OCI-LY1 (cell line): ENCODE measurements at regions not wholly inside any gene's neighbourhood (a gene's known extent, or its start where the extent isn't known, plus 50 kb on each side); places are given as distances from the start of the nearest gene placed in this dataset.

ENCODE experiments used
- H2AFZ ChIP-seq: fragments of 200-600 bp; sonication (generic), shearing (Covaris generic); 2 replicates; pipeline ENCODE4 v1.6.0; 2014; ENCODE audit warnings: antibody characterized with exemption, mild to moderate bottlenecking, low read length
- H3F3A ChIP-seq: fragments of 200-600 bp; sonication (generic), shearing (Covaris generic); 2 replicates; pipeline ENCODE4 v1.6.0; 2014; ENCODE audit warnings: mild to moderate bottlenecking, antibody characterized with exemption, low read length, moderate library complexity; ENCODE audit not compliant: insufficient read depth
- H3K27ac ChIP-seq: fragments of 200-600 bp; sonication (generic); 2 replicates; pipeline ENCODE4 v1.5.1; 2014; ENCODE audit warnings: low read length, mixed run types, mild to moderate bottlenecking, low read depth; ENCODE audit not compliant: poor library complexity, severe bottlenecking
- H3K27me3 ChIP-seq: fragments of 200-600 bp; sonication (generic); 2 replicates; pipeline ENCODE4 v1.6.0; 2014; ENCODE audit warnings: antibody characterized with exemption, mild to moderate bottlenecking, low read length, moderate library complexity; ENCODE audit not compliant: insufficient read depth
- H3K36me3 ChIP-seq: fragments of 200-600 bp; sonication (generic); 2 replicates; pipeline ENCODE4 v1.6.1; 2014; ENCODE audit warnings: mild to moderate bottlenecking, antibody characterized with exemption, low read length, moderate library complexity, mixed read lengths; ENCODE audit not compliant: insufficient read depth
- H3K4me1 ChIP-seq: fragments of 200-600 bp; sonication (generic); 2 replicates; pipeline ENCODE4 v1.5.1; 2014; ENCODE audit warnings: mild to moderate bottlenecking, low read length, moderate library complexity; ENCODE audit not compliant: insufficient read depth, severe bottlenecking
- H3K4me2 ChIP-seq: fragments of 200-600 bp; sonication (generic), shearing (Covaris generic); 2 replicates; pipeline ENCODE4 v1.6.1; 2014; ENCODE audit warnings: low read length
- H3K4me3 ChIP-seq: fragments of 200-600 bp; sonication (generic); 2 replicates; pipeline ENCODE4 v1.5.1; 2014; ENCODE audit warnings: low read length, low read depth, mild to moderate bottlenecking, mixed read lengths; ENCODE audit not compliant: poor library complexity, severe bottlenecking
- H3K79me2 ChIP-seq: fragments of 200-600 bp; shearing (Covaris generic); 2 replicates; pipeline ENCODE4 v1.6.1; 2016; ENCODE audit warnings: mixed run types, low read length, mixed read lengths; ENCODE audit not compliant: insufficient read depth
- H3K9ac ChIP-seq: fragments of 200-600 bp; sonication (generic), shearing (Covaris generic); 2 replicates; pipeline ENCODE4 v1.6.1; 2014; ENCODE audit warnings: mild to moderate bottlenecking, low read length, mixed read lengths
- H3K9me2 ChIP-seq: fragments of 200-600 bp; sonication (generic), shearing (Covaris generic); 2 replicates; pipeline ENCODE4 v1.6.1; 2014; ENCODE audit warnings: low read depth, mild to moderate bottlenecking, low read length, mixed read lengths
- H3K9me3 ChIP-seq: fragments of 200-600 bp; shearing (Covaris generic); 2 replicates; pipeline ENCODE4 v1.6.1; 2014; ENCODE audit warnings: low read length, mixed read lengths
- H4K20me1 ChIP-seq: fragments of 200-600 bp; sonication (generic), shearing (Covaris generic); 2 replicates; pipeline ENCODE4 v1.6.0; 2016; ENCODE audit warnings: mild to moderate bottlenecking, low read length; ENCODE audit not compliant: insufficient read depth
- EZH2 ChIP-seq: fragments of 200-600 bp; sonication (generic), shearing (Covaris generic); IDR thresholded peaks from 2 replicates; pipeline ENCODE4 v1.8.0; 2017; ENCODE audit warnings: borderline replicate concordance, mixed run types, mild to moderate bottlenecking, antibody characterized with exemption, low read length, moderate library complexity, mixed read lengths
- TF ChIP-seq, protein P1 (sequence below): fragments of 200-600 bp; sonication (generic), shearing (Covaris generic); IDR thresholded peaks from 2 replicates; pipeline ENCODE4 v1.5.1; 2017; ENCODE audit warnings: mild to moderate bottlenecking, antibody characterized with exemption, low read length, moderate library complexity, mixed read lengths

DNA sequence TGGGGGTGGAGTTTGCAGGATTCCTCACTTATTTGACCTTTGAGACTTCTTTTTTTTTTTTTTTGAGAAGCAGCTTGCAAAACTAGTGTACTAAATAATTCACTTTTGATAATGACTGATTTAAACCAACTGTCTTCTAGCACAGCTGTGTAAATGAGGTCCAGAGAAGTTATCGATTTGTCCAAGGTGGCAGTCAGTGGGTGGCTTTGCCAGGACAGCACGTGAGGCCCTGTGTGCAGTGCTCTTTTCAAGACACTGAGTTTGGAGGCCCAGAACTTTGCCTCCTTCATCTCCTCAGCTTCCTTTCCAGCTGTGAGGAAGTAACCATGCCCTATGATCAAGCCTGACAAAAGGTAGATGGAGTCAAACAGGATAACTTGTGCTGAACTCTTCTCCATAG, 92.9 kb upstream of the LCLAT1 start:
- Histone ChIP-seq H3K4me3 (no peak overlapping the region), H3K79me2 (no peaks in the 10 kb centered on the region), H3K36me3 (no peaks in the 10 kb centered on the region), H3K4me1 (no peaks in the 10 kb centered on the region), H4K20me1 (no peaks in the 10 kb centered on the region), H3K9ac (no peak overlapping the region), H3K27me3 (no peaks in the 10 kb centered on the region), H2AFZ (no peak overlapping the region), H3K9me3 (no peaks in the 10 kb centered on the region), H3K9me2 (no peaks in the 10 kb centered on the region), H3F3A (no peaks in the 10 kb centered on the region), H3K27ac (no peak overlapping the region), H3K4me2 (no peak overlapping the region)
- no peak for TF ChIP-seq EZH2
- TF ChIP-seq, protein P1, sequence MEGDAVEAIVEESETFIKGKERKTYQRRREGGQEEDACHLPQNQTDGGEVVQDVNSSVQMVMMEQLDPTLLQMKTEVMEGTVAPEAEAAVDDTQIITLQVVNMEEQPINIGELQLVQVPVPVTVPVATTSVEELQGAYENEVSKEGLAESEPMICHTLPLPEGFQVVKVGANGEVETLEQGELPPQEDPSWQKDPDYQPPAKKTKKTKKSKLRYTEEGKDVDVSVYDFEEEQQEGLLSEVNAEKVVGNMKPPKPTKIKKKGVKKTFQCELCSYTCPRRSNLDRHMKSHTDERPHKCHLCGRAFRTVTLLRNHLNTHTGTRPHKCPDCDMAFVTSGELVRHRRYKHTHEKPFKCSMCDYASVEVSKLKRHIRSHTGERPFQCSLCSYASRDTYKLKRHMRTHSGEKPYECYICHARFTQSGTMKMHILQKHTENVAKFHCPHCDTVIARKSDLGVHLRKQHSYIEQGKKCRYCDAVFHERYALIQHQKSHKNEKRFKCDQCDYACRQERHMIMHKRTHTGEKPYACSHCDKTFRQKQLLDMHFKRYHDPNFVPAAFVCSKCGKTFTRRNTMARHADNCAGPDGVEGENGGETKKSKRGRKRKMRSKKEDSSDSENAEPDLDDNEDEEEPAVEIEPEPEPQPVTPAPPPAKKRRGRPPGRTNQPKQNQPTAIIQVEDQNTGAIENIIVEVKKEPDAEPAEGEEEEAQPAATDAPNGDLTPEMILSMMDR, result no peak

DNA sequence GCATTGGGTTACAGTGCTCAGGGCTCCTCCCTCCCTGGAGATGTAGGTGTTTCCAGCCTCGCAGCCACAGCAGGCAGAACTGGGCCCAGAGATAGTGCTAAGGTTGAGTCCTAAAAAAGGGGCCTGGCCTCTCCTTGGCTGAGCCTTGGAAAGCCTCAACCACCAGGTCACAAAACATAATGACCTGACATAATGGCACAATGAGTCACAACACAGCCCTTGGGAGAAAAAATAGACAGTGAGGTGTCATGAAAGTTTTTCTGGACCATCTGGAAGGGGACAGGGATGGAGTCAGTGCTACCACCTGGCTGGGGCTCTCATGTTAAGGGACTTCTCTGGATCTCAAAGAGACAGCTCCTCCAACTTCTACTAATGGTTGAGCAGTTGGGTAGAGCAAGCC, 92.4 kb upstream of the LCLAT1 start:
- Histone ChIP-seq H3K9ac (no peak overlapping the region), H3K9me2 (no peaks in the 10 kb centered on the region), H3K4me2 (no peak overlapping the region), H3K36me3 (no peaks in the 10 kb centered on the region), H3K4me1 (no peaks in the 10 kb centered on the region), H3K9me3 (no peaks in the 10 kb centered on the region), H3K79me2 (no peaks in the 10 kb centered on the region), H3K27me3 (no peaks in the 10 kb centered on the region), H3F3A (no peaks in the 10 kb centered on the region), H3K4me3 (no peak overlapping the region), H3K27ac (no peak overlapping the region), H2AFZ (no peak overlapping the region), H4K20me1 (no peaks in the 10 kb centered on the region)
- TF ChIP-seq, protein P1, result no peak

DNA sequence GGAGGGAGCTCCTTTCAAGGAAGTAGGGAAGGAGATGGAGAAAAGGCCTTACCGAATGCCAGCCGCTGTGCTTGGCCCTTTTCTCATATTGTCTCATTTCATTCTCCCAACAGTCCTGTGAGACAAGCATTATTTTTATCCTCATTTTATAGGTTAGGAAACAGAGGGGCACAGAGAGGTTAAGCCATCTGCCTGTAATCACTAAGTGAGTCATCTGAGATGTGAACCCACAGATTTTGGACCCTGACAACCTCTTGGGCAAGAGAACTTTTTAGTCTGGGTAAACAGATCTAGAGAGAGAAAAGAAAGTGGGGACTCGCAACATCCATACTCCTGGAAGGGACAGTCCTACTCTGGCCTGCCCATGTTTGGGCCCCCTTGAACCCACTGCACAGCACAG, 91.7 kb upstream of the LCLAT1 start:
- no peaks in the 10 kb centered on the region for H3K36me3 ChIP-seq
- H3F3A ChIP-seq, result no peaks in the 10 kb centered on the region
- H3K4me3 ChIP-seq, result no peak overlapping the region
- no peak overlapping the region for H3K27ac ChIP-seq
- no peak overlapping the region for H3K4me2 ChIP-seq
- no peaks in the 10 kb centered on the region for H3K27me3 ChIP-seq
- TF ChIP-seq, protein P1, result no peak
- no peak for TF ChIP-seq EZH2
- no peaks in the 10 kb centered on the region for H4K20me1 ChIP-seq
- H3K79me2 ChIP-seq, result no peaks in the 10 kb centered on the region
- H2AFZ ChIP-seq, result no peak overlapping the region
- no peaks in the 10 kb centered on the region for H3K9me2 ChIP-seq
- no peaks in the 10 kb centered on the region for H3K4me1 ChIP-seq
- H3K9ac ChIP-seq, result no peak overlapping the region
- H3K9me3 ChIP-seq, result no peaks in the 10 kb centered on the region
